Activated naive CD8-positive, alpha-beta T cell treated with anti-CD3 and anti-CD28 coated beads, Interleukin-2, amount 50 U/mL, for 24 hours (primary cell): ENCODE measurements at regions not wholly inside any gene's neighbourhood (a gene's known extent, or its start where the extent isn't known, plus 50 kb on each side); places are given as distances from the start of the nearest gene placed in this dataset.
"Not testable (repeated sequence)": the region's sequence is repeated elsewhere in the genome, so short reads cannot be mapped to it uniquely, and the experiment has no call there.

Experiments
- ATAC-seq: fragments of 150-1000 bp; cut with Tn5 transposase; one replicate; pipeline ENCODE4 v1.10.0; 2021
- DNase-seq: peaks from one replicate; pipeline ENCODE4 v3.0.0; 2021
- H3K27ac Mint-ChIP-seq: one replicate; pipeline ENCODE4 v1.8.0; 2021; ENCODE audit warnings: mild to moderate bottlenecking, mixed read lengths
- H3K27me3 Mint-ChIP-seq: one replicate; pipeline ENCODE4 v1.8.0; 2021; ENCODE audit warnings: mixed read lengths
- H3K36me3 Mint-ChIP-seq: one replicate; pipeline ENCODE4 v1.8.0; 2021; ENCODE audit warnings: low read depth, mixed read lengths
- H3K4me1 Mint-ChIP-seq: one replicate; pipeline ENCODE4 v1.8.0; 2021; ENCODE audit warnings: mixed read lengths
- H3K4me3 Mint-ChIP-seq: one replicate; pipeline ENCODE4 v1.8.0; 2021; ENCODE audit warnings: mild to moderate bottlenecking, moderate library complexity, mixed read lengths
- H3K9me3 Mint-ChIP-seq: one replicate; pipeline ENCODE4 v1.8.0; 2021; ENCODE audit warnings: mixed read lengths

- not testable (repeated sequence) for H3K27ac Mint-ChIP-seq, H3K9me3 Mint-ChIP-seq, ATAC-seq, H3K27me3 Mint-ChIP-seq, H3K4me1 Mint-ChIP-seq, DNase-seq, H3K4me3 Mint-ChIP-seq, H3K36me3 Mint-ChIP-seq
These were observed 5355.6 kb upstream of the TPTE start for GRCh38 chr21:5165829-5166228.
